LNCAP (cell line): ENCODE measurements at regions not wholly inside any gene's neighbourhood (a gene's known extent, or its start where the extent isn't known, plus 50 kb on each side); places are given as distances from the start of the nearest gene placed in this dataset.

Source experiments
- TF ChIP-seq, protein P1 (sequence below): fragments of 450-650 bp; IDR thresholded peaks from 2 replicates; pipeline ENCODE4 v1.5.1; 2017; ENCODE audit warnings: mild to moderate bottlenecking

DNA sequence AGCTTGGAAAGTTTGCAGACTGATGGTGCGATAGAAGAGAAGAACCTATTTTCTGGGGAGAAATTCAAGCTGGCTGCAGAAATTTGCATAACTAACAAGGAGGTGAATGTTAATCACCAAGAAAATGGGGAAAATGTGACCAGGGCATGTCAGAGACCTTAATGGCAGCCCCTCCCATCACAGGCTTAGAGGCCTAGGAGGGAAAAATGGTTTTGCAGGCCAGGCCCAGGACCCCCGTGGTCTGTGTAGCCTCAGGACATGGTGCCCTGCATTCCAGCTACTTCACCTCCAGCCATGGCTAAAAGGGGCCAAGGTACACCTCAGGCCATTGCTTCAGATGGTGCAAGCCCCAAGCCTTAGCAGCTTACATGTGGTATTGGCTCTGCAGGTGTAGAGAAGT, 207.1 kb upstream of the CXorf66 start:
- TF ChIP-seq, protein P1, sequence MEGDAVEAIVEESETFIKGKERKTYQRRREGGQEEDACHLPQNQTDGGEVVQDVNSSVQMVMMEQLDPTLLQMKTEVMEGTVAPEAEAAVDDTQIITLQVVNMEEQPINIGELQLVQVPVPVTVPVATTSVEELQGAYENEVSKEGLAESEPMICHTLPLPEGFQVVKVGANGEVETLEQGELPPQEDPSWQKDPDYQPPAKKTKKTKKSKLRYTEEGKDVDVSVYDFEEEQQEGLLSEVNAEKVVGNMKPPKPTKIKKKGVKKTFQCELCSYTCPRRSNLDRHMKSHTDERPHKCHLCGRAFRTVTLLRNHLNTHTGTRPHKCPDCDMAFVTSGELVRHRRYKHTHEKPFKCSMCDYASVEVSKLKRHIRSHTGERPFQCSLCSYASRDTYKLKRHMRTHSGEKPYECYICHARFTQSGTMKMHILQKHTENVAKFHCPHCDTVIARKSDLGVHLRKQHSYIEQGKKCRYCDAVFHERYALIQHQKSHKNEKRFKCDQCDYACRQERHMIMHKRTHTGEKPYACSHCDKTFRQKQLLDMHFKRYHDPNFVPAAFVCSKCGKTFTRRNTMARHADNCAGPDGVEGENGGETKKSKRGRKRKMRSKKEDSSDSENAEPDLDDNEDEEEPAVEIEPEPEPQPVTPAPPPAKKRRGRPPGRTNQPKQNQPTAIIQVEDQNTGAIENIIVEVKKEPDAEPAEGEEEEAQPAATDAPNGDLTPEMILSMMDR = no peak

DNA sequence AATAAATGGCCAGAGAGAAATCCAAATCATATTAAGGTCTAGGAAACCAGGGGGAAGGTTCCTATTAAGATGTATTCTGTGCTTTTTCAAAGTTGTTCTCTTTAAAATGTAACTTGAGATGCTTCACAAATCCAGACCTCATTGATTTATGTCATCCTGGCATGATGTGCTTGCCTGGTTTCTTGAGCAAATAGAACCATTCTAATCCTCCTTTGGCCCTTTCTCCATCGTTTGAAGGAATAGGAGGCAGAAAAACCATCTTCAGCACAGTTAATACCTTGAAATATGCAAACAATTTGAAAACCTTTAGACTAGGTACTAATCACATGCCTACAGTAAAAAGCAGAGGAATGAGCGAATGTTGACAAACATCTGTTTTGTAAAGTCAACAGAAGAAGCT, 202.2 kb upstream of the CXorf66 start:
- TF ChIP-seq, protein P1 = no peak

DNA sequence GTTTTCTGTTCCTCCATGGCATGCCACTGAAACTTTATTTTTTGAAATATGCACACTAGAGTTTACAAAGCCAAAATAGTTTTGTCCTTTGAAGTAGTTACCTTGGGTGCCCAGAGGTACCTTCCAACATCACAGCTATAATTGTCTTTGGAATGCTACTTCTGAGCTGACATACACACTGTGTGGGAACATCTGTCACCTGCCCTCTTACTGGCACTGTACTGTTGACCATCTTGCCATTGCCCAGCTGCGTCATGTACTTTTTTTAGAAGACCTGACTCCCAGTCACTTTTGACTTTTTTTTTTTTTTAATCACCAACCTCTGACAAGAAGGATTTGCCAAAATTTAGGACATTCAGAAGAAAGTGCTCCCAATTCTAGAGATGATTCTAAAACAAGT, 200.5 kb upstream of the CXorf66 start:
- TF ChIP-seq, protein P1 = no peak

DNA sequence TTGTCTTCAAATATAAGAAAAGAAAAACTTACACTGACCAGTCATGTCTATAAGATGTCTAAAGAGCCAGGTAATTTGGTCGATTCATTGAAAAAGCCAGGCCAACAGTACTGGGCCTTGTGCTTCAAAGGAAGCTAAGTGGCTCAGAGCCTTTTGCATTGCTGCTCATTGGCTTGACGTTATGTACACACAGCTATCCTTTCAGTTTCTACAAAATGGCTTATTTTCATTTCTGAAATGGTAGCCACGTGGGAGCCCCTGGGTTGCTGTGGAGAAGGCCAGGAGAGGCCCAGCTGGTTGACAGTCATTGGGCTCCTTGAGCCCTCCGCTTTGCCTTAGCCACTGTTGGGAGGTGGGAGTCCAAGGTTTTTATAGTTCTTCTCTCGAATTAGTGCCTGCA, 199.1 kb upstream of the CXorf66 start:
- TF ChIP-seq, protein P1 = no peak

DNA sequence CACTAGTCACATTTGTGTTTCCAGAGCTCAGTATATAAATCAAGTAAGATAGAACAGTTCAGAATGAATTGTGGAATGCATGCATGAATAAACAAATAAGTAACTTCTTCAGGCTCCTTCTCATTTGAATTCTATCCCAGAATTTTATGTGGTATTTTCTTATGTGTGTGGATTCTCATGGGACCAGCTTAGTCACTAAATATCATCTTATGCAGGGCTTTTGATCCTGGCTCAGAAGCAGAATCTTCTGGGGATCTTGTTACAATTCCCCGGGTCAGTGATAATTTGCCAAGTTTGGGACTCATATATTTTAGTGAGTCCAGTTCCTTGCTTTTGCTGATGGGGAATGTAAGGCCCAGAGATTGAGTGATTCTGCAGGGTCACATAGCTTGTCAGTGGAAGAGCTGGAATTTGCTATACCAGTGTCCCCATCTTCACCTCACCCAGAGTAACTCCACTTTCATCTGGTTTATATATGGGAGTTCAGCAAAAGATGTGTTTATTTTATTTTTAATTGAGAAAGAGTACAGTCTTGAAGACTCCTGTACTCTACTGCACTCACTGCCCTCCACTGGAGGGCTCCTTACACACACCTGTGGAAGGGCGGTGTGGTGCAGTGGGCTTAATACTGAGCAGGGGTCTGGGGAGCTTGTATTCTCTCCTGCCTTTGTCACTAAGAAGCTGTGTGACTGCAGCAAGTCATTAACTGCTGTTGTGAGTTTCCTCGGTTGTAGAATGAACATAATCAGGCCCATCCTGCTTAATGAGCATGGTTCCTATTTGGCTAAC, 198.2 kb upstream of the CXorf66 start:
- TF ChIP-seq, protein P1 = no peak

DNA sequence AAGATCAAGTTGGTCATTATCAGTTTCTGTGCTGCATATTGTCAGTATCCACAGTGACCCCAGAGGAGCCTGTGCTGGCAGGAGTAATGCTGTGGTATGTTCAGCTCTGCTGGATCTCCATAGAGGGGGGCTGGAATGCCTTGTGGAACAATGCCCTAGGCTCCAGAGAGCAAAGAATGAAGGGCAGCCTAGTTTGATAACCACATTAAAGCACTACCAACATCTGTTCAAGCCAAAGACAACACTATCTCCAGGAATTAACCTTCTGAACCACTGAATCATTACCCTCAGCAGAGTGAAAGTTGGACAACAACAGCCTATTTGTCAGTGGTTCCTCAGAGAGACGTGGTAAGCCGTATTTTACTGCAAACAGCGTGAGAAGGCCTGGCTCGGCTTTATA, 192.3 kb upstream of the CXorf66 start:
- TF ChIP-seq, protein P1 = no peak

DNA sequence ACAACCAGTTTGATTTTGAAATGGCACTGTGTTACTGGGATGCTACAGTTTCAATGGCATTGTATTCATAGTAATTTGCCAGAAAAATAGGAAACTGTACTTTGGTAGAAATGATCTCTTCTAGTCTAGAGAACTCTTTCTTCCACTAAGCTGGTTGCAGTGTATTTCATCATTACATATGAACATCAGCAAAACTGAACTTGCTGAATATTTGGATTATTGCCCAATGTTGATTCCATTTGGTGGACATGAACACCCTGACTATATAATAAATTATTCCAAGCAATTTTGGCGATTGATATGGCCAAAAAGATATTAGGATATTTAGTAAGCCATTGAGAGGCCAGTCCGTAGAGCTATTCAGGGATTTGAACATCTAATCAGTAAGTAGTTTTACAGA, 191.8 kb upstream of the CXorf66 start:
- TF ChIP-seq, protein P1 = no peak

DNA sequence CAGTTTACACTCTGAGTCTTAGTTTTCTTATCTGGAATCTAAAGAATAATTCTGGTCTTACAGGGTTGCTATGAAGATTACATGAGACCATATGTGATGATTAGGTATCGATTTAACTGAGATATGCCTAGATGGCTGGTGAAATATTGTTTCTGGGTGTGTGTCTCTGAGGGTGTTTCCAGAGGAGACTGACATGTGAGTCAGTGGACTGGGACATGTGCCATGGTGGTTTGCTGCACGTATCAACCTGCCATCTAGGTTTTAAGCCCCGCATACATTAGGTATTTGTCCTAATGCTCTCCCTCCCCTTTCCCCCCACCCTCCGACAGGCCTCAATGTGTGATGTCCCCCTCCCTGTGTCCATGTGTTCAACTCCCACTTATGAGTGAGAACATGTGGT, 186.0 kb upstream of the CXorf66 start:
- TF ChIP-seq, protein P1 = no peak
